ENCODE measurements at regions not wholly inside any gene's neighbourhood (a gene's known extent, or its start where the extent isn't known, plus 50 kb on each side); places are given as distances from the start of the nearest gene placed in this dataset.

DNA sequence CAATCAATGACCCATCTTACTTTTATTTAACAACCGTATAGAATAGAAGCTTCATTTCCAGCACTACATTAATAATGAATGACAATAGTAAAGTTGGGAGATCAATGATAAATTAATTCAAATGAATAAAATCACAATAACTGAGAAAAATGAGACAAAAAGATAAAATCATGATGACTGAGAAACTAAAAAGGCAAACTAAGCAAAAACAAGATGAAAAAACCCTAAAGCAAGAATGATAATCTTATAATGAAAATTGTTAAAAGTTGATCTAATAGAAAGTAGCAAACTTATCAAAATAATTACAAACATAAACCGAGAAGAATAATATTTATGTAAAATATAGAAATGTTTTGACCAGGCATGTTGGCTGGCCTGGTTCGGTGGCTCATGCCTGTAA, 130.4 kb upstream of the INPP4B start:
- Histone ChIP-seq H3K4me1 (replicated peaks in 1 of 2) (no peaks in the 10 kb centered on the region), H3K27me3 (no peaks in the 10 kb centered on the region), H3K27ac (no peak overlapping the region), H3K9me3 (replicated peaks in 1 of 3) (no peaks in the 10 kb centered on the region), H3K4me3 (no peak overlapping the region), H3K36me3 (replicated peaks in 1 of 2) (no peaks in the 10 kb centered on the region)
- no peak for DNase-seq
- WGBS, 4 donors: 67 to 92% (median 70%) methylated on average over 3 of the region's 3 CpGs
- intact Hi-C loops (cut with DNase I): no loop called here
- no peak for TF ChIP-seq POLR2A (IDR thresholded peaks at IDR 0.05)
- TF ChIP-seq, protein P1, sequence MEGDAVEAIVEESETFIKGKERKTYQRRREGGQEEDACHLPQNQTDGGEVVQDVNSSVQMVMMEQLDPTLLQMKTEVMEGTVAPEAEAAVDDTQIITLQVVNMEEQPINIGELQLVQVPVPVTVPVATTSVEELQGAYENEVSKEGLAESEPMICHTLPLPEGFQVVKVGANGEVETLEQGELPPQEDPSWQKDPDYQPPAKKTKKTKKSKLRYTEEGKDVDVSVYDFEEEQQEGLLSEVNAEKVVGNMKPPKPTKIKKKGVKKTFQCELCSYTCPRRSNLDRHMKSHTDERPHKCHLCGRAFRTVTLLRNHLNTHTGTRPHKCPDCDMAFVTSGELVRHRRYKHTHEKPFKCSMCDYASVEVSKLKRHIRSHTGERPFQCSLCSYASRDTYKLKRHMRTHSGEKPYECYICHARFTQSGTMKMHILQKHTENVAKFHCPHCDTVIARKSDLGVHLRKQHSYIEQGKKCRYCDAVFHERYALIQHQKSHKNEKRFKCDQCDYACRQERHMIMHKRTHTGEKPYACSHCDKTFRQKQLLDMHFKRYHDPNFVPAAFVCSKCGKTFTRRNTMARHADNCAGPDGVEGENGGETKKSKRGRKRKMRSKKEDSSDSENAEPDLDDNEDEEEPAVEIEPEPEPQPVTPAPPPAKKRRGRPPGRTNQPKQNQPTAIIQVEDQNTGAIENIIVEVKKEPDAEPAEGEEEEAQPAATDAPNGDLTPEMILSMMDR (IDR thresholded peaks at IDR 0.05): no peak

DNA sequence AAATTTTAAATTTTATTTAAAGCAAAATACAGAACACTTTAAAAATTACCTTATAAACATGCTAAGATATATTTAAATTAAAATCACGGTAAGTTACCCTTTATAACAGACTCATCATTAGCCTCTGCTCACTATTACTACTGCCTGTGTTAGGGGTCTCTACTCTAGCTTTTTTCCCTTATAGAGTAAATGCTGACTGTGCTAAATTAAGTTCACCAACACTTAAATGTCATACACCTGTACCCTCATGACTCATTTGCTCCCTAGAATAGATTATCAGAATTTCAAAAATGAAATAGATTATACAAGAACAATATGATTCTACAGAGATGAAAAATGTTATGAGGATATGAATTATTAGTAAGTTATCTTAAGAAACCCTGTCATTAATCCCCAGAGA, 131.1 kb upstream of the INPP4B start:
- no peaks in the 10 kb centered on the region for H3K9me3 ChIP-seq (replicated peaks in 1 of 3)
- TF ChIP-seq, protein P1 (IDR thresholded peaks at IDR 0.05): no peak
- TF ChIP-seq POLR2A (IDR thresholded peaks at IDR 0.05): no peak
- intact Hi-C loops (cut with DNase I): no loop called here

DNA sequence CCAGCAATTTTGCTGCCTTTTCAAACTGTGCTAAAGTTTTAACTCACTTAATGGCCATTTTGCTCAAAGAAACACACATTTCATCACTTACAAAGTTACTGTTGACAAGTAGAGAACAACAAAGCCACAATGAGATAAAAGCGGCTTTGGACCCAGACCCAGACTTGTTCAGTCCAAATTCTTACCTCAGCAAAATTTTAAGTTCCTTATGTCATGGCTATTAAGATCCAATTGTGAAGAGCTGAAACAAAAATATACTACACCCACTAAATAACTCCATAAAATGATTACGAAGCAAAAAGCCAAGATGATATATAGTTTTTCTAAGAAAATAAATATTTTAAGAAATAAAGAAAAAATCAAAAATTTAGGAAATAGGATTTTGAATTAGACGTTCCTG, 137.0 kb upstream of the INPP4B start:
- H3K4me3 ChIP-seq: no peak overlapping the region
- H3K36me3 ChIP-seq (replicated peaks in 1 of 2): no peaks in the 10 kb centered on the region
- no peak overlapping the region for H3K27ac ChIP-seq
- no peak for DNase-seq
- H3K27me3 ChIP-seq: no peaks in the 10 kb centered on the region
- TF ChIP-seq, protein P1 (IDR thresholded peaks at IDR 0.05): no peak
- no peak for TF ChIP-seq POLR2A (IDR thresholded peaks at IDR 0.05)
- 52 to 72% (median 57%) methylated on average over 3 of the region's 3 CpGs for WGBS, 4 donors
- intact Hi-C loops (cut with DNase I): no loop called here
- no peaks in the 10 kb centered on the region for H3K4me1 ChIP-seq (replicated peaks in 1 of 2)
- no peaks in the 10 kb centered on the region for H3K9me3 ChIP-seq (replicated peaks in 1 of 3)

More for the DNA sequence above, 131.1 kb upstream of the INPP4B start:
- H3K4me1 ChIP-seq (replicated peaks in 1 of 2): no peaks in the 10 kb centered on the region
- 86 to 94% (median 92%) methylated on average over 1 of the region's 1 CpG for WGBS, 4 donors
- H3K27me3 ChIP-seq: no peaks in the 10 kb centered on the region
- no peak for DNase-seq
- H3K4me3 ChIP-seq: no peak overlapping the region
- H3K27ac ChIP-seq: no peak overlapping the region
- H3K36me3 ChIP-seq (replicated peaks in 1 of 2): no peaks in the 10 kb centered on the region

DNA sequence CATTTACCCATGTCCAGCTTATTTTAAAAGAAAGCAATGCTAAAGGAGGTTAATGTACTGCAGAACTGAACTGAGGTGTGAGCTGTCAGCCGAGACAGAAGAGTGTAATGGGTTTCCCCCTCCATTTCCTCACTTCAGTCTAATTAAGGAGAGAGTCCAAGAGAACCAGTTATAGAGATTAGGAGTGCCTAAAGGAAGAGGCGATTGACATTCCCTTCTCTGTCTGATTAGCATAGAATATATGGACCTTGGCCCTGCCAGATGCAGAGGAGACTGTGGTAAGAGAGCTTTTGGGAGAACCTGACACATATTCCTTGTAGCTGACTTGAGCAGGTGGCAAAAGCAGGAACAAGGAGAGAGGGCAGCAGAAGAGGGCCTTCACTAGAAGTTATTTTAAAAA, 137.5 kb upstream of the INPP4B start:
- Histone ChIP-seq H3K27ac (no peak overlapping the region), H3K27me3 (no peaks in the 10 kb centered on the region), H3K9me3 (replicated peaks in 1 of 3) (no peaks in the 10 kb centered on the region), H3K36me3 (replicated peaks in 1 of 2) (no peaks in the 10 kb centered on the region), H3K4me1 (replicated peaks in 1 of 2) (no peaks in the 10 kb centered on the region), H3K4me3 (no peak overlapping the region)
- TF ChIP-seq, protein P1 (IDR thresholded peaks at IDR 0.05): no peak
- TF ChIP-seq POLR2A (IDR thresholded peaks at IDR 0.05): no peak
- intact Hi-C loops (cut with DNase I): no loop called here
- no peak for DNase-seq
- 68 to 78% (median 73%) methylated on average over 2 of the region's 2 CpGs for WGBS, 4 donors
